OCI-LY1 (cell line): ENCODE measurements at regions not wholly inside any gene's neighbourhood (a gene's known extent, or its start where the extent isn't known, plus 50 kb on each side); places are given as distances from the start of the nearest gene placed in this dataset.

Source experiments
- H2AFZ ChIP-seq: fragments of 200-600 bp; sonication (generic), shearing (Covaris generic); 2 replicates; pipeline ENCODE4 v1.6.0; 2014; ENCODE audit warnings: antibody characterized with exemption, mild to moderate bottlenecking, low read length
- H3F3A ChIP-seq: fragments of 200-600 bp; sonication (generic), shearing (Covaris generic); 2 replicates; pipeline ENCODE4 v1.6.0; 2014; ENCODE audit warnings: mild to moderate bottlenecking, antibody characterized with exemption, low read length, moderate library complexity; ENCODE audit not compliant: insufficient read depth
- H3K27ac ChIP-seq: fragments of 200-600 bp; sonication (generic); 2 replicates; pipeline ENCODE4 v1.5.1; 2014; ENCODE audit warnings: low read length, mixed run types, mild to moderate bottlenecking, low read depth; ENCODE audit not compliant: poor library complexity, severe bottlenecking
- H3K27me3 ChIP-seq: fragments of 200-600 bp; sonication (generic); 2 replicates; pipeline ENCODE4 v1.6.0; 2014; ENCODE audit warnings: antibody characterized with exemption, mild to moderate bottlenecking, low read length, moderate library complexity; ENCODE audit not compliant: insufficient read depth
- H3K36me3 ChIP-seq: fragments of 200-600 bp; sonication (generic); 2 replicates; pipeline ENCODE4 v1.6.1; 2014; ENCODE audit warnings: mild to moderate bottlenecking, antibody characterized with exemption, low read length, moderate library complexity, mixed read lengths; ENCODE audit not compliant: insufficient read depth
- H3K4me1 ChIP-seq: fragments of 200-600 bp; sonication (generic); 2 replicates; pipeline ENCODE4 v1.5.1; 2014; ENCODE audit warnings: mild to moderate bottlenecking, low read length, moderate library complexity; ENCODE audit not compliant: insufficient read depth, severe bottlenecking
- H3K4me2 ChIP-seq: fragments of 200-600 bp; sonication (generic), shearing (Covaris generic); 2 replicates; pipeline ENCODE4 v1.6.1; 2014; ENCODE audit warnings: low read length
- H3K4me3 ChIP-seq: fragments of 200-600 bp; sonication (generic); 2 replicates; pipeline ENCODE4 v1.5.1; 2014; ENCODE audit warnings: low read length, low read depth, mild to moderate bottlenecking, mixed read lengths; ENCODE audit not compliant: poor library complexity, severe bottlenecking
- H3K79me2 ChIP-seq: fragments of 200-600 bp; shearing (Covaris generic); 2 replicates; pipeline ENCODE4 v1.6.1; 2016; ENCODE audit warnings: mixed run types, low read length, mixed read lengths; ENCODE audit not compliant: insufficient read depth
- H3K9ac ChIP-seq: fragments of 200-600 bp; sonication (generic), shearing (Covaris generic); 2 replicates; pipeline ENCODE4 v1.6.1; 2014; ENCODE audit warnings: mild to moderate bottlenecking, low read length, mixed read lengths
- H3K9me2 ChIP-seq: fragments of 200-600 bp; sonication (generic), shearing (Covaris generic); 2 replicates; pipeline ENCODE4 v1.6.1; 2014; ENCODE audit warnings: low read depth, mild to moderate bottlenecking, low read length, mixed read lengths
- H3K9me3 ChIP-seq: fragments of 200-600 bp; shearing (Covaris generic); 2 replicates; pipeline ENCODE4 v1.6.1; 2014; ENCODE audit warnings: low read length, mixed read lengths
- H4K20me1 ChIP-seq: fragments of 200-600 bp; sonication (generic), shearing (Covaris generic); 2 replicates; pipeline ENCODE4 v1.6.0; 2016; ENCODE audit warnings: mild to moderate bottlenecking, low read length; ENCODE audit not compliant: insufficient read depth
- EZH2 ChIP-seq: fragments of 200-600 bp; sonication (generic), shearing (Covaris generic); IDR thresholded peaks from 2 replicates; pipeline ENCODE4 v1.8.0; 2017; ENCODE audit warnings: borderline replicate concordance, mixed run types, mild to moderate bottlenecking, antibody characterized with exemption, low read length, moderate library complexity, mixed read lengths
- TF ChIP-seq, protein P1 (sequence below): fragments of 200-600 bp; sonication (generic), shearing (Covaris generic); IDR thresholded peaks from 2 replicates; pipeline ENCODE4 v1.5.1; 2017; ENCODE audit warnings: mild to moderate bottlenecking, antibody characterized with exemption, low read length, moderate library complexity, mixed read lengths

- Histone ChIP-seq H3K4me2 (no peak overlapping the region), H2AFZ (no peak overlapping the region), H4K20me1 (no peaks in the 10 kb centered on the region), H3K27me3 (no peaks in the 10 kb centered on the region), H3K9ac (no peak overlapping the region), H3F3A (no peaks in the 10 kb centered on the region), H3K27ac (no peak overlapping the region), H3K9me3 (no peaks in the 10 kb centered on the region), H3K4me1 (no peaks in the 10 kb centered on the region), H3K79me2 (no peaks in the 10 kb centered on the region), H3K9me2 (no peaks in the 10 kb centered on the region), H3K4me3 (no peak overlapping the region), H3K36me3 (no peaks in the 10 kb centered on the region)
- TF ChIP-seq EZH2 = no peak
- TF ChIP-seq, protein P1, sequence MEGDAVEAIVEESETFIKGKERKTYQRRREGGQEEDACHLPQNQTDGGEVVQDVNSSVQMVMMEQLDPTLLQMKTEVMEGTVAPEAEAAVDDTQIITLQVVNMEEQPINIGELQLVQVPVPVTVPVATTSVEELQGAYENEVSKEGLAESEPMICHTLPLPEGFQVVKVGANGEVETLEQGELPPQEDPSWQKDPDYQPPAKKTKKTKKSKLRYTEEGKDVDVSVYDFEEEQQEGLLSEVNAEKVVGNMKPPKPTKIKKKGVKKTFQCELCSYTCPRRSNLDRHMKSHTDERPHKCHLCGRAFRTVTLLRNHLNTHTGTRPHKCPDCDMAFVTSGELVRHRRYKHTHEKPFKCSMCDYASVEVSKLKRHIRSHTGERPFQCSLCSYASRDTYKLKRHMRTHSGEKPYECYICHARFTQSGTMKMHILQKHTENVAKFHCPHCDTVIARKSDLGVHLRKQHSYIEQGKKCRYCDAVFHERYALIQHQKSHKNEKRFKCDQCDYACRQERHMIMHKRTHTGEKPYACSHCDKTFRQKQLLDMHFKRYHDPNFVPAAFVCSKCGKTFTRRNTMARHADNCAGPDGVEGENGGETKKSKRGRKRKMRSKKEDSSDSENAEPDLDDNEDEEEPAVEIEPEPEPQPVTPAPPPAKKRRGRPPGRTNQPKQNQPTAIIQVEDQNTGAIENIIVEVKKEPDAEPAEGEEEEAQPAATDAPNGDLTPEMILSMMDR = no peak
Measured at GRCh38 chr7:46259947-46260346, 338.9 kb upstream of the IGFBP3 start.

- H3K79me2 ChIP-seq = no peaks in the 10 kb centered on the region
- H3K9ac ChIP-seq = no peak overlapping the region
- H3K9me2 ChIP-seq = no peaks in the 10 kb centered on the region
- TF ChIP-seq, protein P1 = no peak
- TF ChIP-seq EZH2 = no peak
- no peak overlapping the region for H3K4me3 ChIP-seq
- no peaks in the 10 kb centered on the region for H3K4me1 ChIP-seq
- no peaks in the 10 kb centered on the region for H3K9me3 ChIP-seq
- no peaks in the 10 kb centered on the region for H4K20me1 ChIP-seq
- no peak overlapping the region for H3K27ac ChIP-seq
- H2AFZ ChIP-seq = no peak overlapping the region
- H3F3A ChIP-seq = no peaks in the 10 kb centered on the region
- no peaks in the 10 kb centered on the region for H3K36me3 ChIP-seq
- no peaks in the 10 kb centered on the region for H3K27me3 ChIP-seq
- no peak overlapping the region for H3K4me2 ChIP-seq
Measured at GRCh38 chr7:46257761-46258448, 336.8 kb upstream of the IGFBP3 start.

GRCh38 chr7:46256870-46257661 is 336.0 kb upstream of the IGFBP3 start:
- Histone ChIP-seq H3K4me2 (no peak overlapping the region), H3K79me2 (no peaks in the 10 kb centered on the region), H3K4me3 (no peak overlapping the region), H2AFZ (no peak overlapping the region), H3K9me3 (no peaks in the 10 kb centered on the region), H3K27me3 (no peaks in the 10 kb centered on the region), H3K9me2 (no peaks in the 10 kb centered on the region), H4K20me1 (no peaks in the 10 kb centered on the region), H3F3A (no peaks in the 10 kb centered on the region), H3K27ac (no peak overlapping the region), H3K36me3 (no peaks in the 10 kb centered on the region), H3K9ac (no peak overlapping the region), H3K4me1 (no peaks in the 10 kb centered on the region)
- no peak for TF ChIP-seq EZH2
- TF ChIP-seq, protein P1 = no peak
